Upper lobe of right lung (tissue), 1 donor: ENCODE measurements at regions not wholly inside any gene's neighbourhood (a gene's known extent, or its start where the extent isn't known, plus 50 kb on each side); places are given as distances from the start of the nearest gene placed in this dataset.

ENCODE experiments used
- ATAC-seq: fragments of 200-7000 bp; cut with Tn5 transposase; one replicate; pipeline ENCODE4 v1.9.1; 2020; ENCODE audit warnings: mild to moderate bottlenecking, moderate library complexity
- DNase-seq: peaks from one replicate; pipeline ENCODE4 v3.0.0-alpha.2; 2020
- H3K27ac ChIP-seq: fragments of 200-600 bp; one replicate; pipeline ENCODE4 v1.8.0; 2022
- H3K27me3 ChIP-seq: fragments of 200-600 bp; one replicate; pipeline ENCODE4 v1.8.0; 2022; ENCODE audit warnings: mild to moderate bottlenecking
- H3K36me3 ChIP-seq: fragments of 200-600 bp; one replicate; pipeline ENCODE4 v1.8.0; 2022
- H3K4me1 ChIP-seq: fragments of 200-600 bp; one replicate; pipeline ENCODE4 v1.8.0; 2022
- H3K4me3 ChIP-seq: fragments of 200-600 bp; one replicate; pipeline ENCODE4 v1.8.0; 2022; ENCODE audit warnings: mild to moderate bottlenecking
- H3K9me3 ChIP-seq: fragments of 200-600 bp; one replicate; pipeline ENCODE4 v1.8.0; 2022
- intact Hi-C: fragments of 100-400 bp; cut with DNase I; formaldehyde crosslinking; loops from one replicate; pipeline ENCODE4 v1.11.0; 2022
- TF ChIP-seq, protein P1 (sequence below): fragments of 200-600 bp; IDR thresholded peaks from one replicate; pipeline ENCODE4 v1.8.0; 2022; ENCODE audit warnings: antibody characterized with exemption
- donor health status: DM: no; HTN: yes; CAD: no; lungs with severe emphysema.

DNA sequence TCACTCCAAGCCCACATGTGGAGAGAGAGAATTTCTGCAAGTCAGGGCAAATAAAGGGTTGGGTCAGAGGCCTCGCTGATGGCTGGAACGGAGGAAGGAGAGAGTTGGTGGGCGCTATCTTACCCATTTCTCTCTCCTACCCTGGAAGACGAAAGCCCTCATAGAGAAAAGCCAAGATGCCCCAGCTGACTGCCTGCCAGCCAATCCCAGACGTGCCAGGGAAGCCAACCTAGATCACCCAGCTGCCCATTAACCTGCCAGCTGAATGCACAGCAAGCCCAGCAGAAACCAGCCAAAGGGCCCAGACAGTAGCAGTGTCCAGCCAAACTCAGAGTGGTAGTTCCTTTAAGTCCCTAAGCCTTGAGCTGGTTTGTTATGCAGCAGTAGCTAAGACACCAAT, 167.0 kb upstream of the ZNF507 start:
- TF ChIP-seq, protein P1, sequence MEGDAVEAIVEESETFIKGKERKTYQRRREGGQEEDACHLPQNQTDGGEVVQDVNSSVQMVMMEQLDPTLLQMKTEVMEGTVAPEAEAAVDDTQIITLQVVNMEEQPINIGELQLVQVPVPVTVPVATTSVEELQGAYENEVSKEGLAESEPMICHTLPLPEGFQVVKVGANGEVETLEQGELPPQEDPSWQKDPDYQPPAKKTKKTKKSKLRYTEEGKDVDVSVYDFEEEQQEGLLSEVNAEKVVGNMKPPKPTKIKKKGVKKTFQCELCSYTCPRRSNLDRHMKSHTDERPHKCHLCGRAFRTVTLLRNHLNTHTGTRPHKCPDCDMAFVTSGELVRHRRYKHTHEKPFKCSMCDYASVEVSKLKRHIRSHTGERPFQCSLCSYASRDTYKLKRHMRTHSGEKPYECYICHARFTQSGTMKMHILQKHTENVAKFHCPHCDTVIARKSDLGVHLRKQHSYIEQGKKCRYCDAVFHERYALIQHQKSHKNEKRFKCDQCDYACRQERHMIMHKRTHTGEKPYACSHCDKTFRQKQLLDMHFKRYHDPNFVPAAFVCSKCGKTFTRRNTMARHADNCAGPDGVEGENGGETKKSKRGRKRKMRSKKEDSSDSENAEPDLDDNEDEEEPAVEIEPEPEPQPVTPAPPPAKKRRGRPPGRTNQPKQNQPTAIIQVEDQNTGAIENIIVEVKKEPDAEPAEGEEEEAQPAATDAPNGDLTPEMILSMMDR: no peak
- Histone ChIP-seq H3K4me1 (no peaks in the 10 kb centered on the region), H3K4me3 (no peak overlapping the region), H3K27ac (no peak overlapping the region), H3K9me3 (no peaks in the 10 kb centered on the region), H3K36me3 (no peaks in the 10 kb centered on the region), H3K27me3 (peaks cover under 1% of the 10 kb centered on the region)
- ATAC-seq (no peak), DNase-seq (no peak)
- intact Hi-C loops: no loop called here

DNA sequence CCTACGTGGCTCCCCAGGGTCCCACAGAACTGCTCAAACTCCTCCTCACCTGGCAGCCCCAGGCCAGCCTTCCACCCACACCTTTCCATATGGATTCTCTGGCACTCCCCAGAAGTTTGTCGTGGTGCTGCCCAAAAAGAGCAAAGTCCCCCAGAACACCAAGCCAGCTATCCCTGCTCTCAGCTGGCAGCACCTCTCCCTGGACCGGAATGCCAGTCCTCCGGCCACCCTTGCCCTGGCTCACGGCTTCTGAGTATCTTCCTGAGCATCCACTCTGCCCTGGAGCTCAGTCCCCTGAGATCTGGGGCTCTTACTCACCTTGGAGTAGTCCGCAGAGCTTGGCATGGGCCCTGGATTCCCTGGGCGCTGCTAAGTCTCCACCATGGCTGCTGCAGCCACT, 166.5 kb upstream of the ZNF507 start:
- DNase-seq: no peak
- H3K4me3 ChIP-seq: no peak overlapping the region
- ATAC-seq: no peak
- no peaks in the 10 kb centered on the region for H3K9me3 ChIP-seq
- no peak overlapping the region for H3K27ac ChIP-seq
- peaks cover 3% of the 10 kb centered on the region for H3K27me3 ChIP-seq
- intact Hi-C loops: no loop called here
- H3K36me3 ChIP-seq: no peaks in the 10 kb centered on the region
- H3K4me1 ChIP-seq: no peaks in the 10 kb centered on the region
- TF ChIP-seq, protein P1: no peak

DNA sequence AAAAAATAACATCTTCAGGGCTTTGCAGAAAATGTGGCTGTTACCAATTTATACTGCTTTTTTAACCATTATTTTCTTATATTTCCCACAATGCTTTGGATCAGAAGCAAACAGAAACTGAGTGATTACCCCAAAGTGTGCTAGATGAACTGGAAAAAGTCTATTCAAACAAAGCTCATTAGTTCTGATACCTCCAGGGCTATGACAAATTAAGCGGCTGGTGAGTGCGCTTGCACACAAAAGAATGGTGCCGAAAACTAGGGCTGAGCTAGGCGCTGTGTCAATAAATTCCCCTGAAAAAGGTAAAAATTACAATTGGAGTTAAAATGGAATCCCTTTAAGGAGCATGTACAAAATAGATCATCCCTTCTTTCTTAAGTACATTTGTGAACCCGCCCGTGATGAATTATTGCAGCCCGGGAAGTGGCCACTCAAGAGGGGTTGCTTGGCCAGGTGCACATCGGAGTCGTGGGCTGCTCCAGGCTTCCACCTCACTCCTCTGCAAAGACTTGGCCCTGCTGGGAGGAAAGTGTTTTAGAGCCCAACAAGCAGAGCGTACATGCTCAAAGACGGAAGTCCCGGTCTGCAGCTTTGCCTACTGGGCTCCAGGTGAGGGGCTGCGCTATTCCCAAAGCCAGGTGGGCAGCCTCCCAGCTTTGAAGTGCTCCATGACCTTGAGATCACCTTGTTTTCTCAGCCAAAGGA, 164.0 kb upstream of the ZNF507 start:
- no peak overlapping the region for H3K27ac ChIP-seq
- intact Hi-C loops: no loop called here
- DNase-seq: no peak

DNA sequence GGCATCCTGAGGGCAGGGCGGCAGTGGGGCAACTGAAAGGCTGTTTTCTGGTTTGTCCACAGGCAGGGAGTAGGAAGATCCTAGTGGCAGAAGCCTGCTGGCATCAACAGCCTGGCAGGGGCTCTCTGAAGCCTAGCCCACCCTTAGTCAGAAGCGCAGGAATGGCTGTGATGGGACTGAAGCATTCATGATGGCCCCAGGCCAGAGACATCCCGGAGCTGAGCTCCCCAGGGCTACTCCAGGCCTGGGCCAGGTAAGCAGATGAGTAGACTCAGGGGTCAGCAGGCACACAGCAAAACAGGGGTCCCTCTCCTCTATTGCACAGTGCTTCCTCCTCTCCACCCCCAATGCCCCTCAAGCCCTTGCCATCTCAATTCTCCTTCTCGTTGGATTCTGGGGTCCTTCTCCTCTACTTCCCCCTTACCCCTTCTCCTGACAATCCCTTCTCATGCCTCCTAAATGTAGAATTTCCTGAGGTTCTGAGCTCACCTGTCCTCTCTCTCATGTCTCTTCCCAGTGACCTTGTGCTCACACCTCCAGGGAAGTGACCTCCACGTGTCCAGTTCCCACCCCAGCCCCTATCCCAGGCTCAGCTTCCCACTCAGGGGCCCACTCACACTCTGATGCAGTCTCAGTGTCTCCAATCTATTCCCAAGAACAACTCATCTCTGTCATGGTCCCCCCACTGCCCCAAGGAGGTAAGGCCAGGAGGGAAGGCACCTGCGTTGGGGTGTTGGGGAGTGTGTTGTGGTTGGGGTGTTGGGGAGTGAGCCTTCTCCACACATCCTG, 158.7 kb upstream of the ZNF507 start:
- H3K4me1 ChIP-seq: no peaks in the 10 kb centered on the region
- DNase-seq (no peak), ATAC-seq (no peak)
- TF ChIP-seq, protein P1: no peak
- intact Hi-C loops: no loop called here
- no peaks in the 10 kb centered on the region for H3K36me3 ChIP-seq
- peaks cover 3% of the 10 kb centered on the region for H3K27me3 ChIP-seq
- H3K27ac ChIP-seq: no peak overlapping the region
- no peaks in the 10 kb centered on the region for H3K9me3 ChIP-seq
- H3K4me3 ChIP-seq: no peak overlapping the region

More for the DNA sequence above, 164.0 kb upstream of the ZNF507 start:
- peaks cover 3% of the 10 kb centered on the region for H3K27me3 ChIP-seq
- ATAC-seq: no peak
- no peaks in the 10 kb centered on the region for H3K9me3 ChIP-seq
- H3K4me1 ChIP-seq: no peaks in the 10 kb centered on the region
- H3K36me3 ChIP-seq: no peaks in the 10 kb centered on the region
- TF ChIP-seq, protein P1: no peak
- H3K4me3 ChIP-seq: no peak overlapping the region

DNA sequence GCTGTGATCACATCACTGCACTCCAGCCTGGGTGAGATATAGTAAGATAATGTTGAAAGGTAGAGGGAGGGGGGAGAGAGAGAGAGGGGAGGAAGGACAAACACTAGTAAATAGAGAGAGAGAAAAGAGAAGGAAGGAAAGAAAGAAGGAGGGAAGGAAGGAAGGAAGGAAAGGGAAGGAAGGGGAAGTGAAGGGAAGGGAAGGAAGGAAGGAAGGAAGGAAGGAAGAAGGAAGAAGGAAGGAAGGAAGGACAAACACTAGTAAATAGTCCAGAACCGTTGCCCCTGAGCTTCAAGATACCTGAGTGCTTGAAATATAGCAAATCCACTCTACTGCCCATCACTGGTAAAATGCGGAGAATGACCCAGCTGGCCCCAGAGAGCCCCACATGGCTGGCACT, 156.5 kb upstream of the ZNF507 start:
- Histone ChIP-seq H3K27me3 (no peaks in the 10 kb centered on the region), H3K27ac (no peak overlapping the region), H3K9me3 (no peaks in the 10 kb centered on the region), H3K4me3 (no peak overlapping the region), H3K36me3 (no peaks in the 10 kb centered on the region), H3K4me1 (no peaks in the 10 kb centered on the region)
- intact Hi-C loops: no loop called here
- TF ChIP-seq, protein P1: no peak
- DNase-seq (no peak), ATAC-seq (no peak)
